Keratinocyte (primary cell): ENCODE measurements at regions not wholly inside any gene's neighbourhood (a gene's known extent, or its start where the extent isn't known, plus 50 kb on each side); places are given as distances from the start of the nearest gene placed in this dataset.

ENCODE experiments used
- EZH2 ChIP-seq: IDR thresholded peaks from one replicate; pipeline ENCODE4 v1.6.1; 2012; ENCODE audit warnings: inconsistent platforms, mild to moderate bottlenecking, low read length, moderate library complexity
- TF ChIP-seq, protein P1 (sequence below), 3 experiments: IDR thresholded peaks in 1 of 3; conservative IDR thresholded peaks in 1 of 3; optimal IDR thresholded peaks in 1 of 3; 2 replicates in 2 of 3; 3 replicates in 1 of 3; pipeline versions ENCODE3 to v1.5.1; 2011; ENCODE audit warnings: low read length in 3 of 3, mild to moderate bottlenecking in 3 of 3, moderate library complexity in 2 of 3, control low read depth in 1 of 3, inconsistent platforms in 1 of 3; ENCODE audit not compliant: insufficient read depth in 2 of 3; ENCODE audit errors: extremely low read depth in 1 of 3

DNA sequence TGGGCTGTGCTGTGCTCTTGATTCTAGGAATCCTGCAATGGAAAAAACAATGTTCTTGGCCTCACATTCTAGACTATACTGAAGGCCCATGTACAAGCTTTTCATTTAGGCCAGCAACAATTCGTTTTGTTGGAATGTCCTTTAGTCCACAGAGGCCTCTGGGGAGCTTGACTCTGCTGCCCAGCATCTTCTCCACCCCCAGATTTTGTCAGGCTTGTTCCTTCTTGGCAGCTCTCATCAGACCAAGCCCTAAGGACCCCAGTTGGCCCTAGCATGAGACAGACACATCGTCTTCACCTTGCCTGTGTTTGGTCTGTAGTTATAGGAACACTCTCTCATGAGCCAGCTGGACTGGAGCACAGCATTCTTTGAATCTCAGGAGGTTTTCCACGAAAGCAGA is 300.1 kb downstream of the VRK1 start:
- TF ChIP-seq, protein P1, sequence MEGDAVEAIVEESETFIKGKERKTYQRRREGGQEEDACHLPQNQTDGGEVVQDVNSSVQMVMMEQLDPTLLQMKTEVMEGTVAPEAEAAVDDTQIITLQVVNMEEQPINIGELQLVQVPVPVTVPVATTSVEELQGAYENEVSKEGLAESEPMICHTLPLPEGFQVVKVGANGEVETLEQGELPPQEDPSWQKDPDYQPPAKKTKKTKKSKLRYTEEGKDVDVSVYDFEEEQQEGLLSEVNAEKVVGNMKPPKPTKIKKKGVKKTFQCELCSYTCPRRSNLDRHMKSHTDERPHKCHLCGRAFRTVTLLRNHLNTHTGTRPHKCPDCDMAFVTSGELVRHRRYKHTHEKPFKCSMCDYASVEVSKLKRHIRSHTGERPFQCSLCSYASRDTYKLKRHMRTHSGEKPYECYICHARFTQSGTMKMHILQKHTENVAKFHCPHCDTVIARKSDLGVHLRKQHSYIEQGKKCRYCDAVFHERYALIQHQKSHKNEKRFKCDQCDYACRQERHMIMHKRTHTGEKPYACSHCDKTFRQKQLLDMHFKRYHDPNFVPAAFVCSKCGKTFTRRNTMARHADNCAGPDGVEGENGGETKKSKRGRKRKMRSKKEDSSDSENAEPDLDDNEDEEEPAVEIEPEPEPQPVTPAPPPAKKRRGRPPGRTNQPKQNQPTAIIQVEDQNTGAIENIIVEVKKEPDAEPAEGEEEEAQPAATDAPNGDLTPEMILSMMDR (optimal IDR thresholded peaks at IDR 0.05 in 1 of 3, IDR thresholded peaks at IDR 0.05 in 1 of 3, conservative IDR thresholded peaks at IDR 0.05 in 1 of 3; ENCODE audit: extremely low read depth in 1 of 3, insufficient read depth in 2 of 3, low read length in 3 of 3) = no peak
- no peak for TF ChIP-seq EZH2
